ENCODE measurements at regions not wholly inside any gene's neighbourhood (a gene's known extent, or its start where the extent isn't known, plus 50 kb on each side); places are given as distances from the start of the nearest gene placed in this dataset.

- no peak for TF ChIP-seq CTCF (IDR thresholded peaks at IDR 0.05; ENCODE audit: low read length)
- no peak for TF ChIP-seq EZH2 (IDR thresholded peaks at IDR 0.05; ENCODE audit: borderline replicate concordance, low read length)
These were observed 154.2 kb downstream of the MIAT start for GRCh38 chr22:26811647-26811992.

All from OCI-LY1 (cell line).